Stimulated activated CD4-positive, alpha-beta T cell treated with anti-CD3 and anti-CD28 coated beads, Interleukin-2, amount 100 ng/mL, for 48 hours (primary cell): ENCODE measurements at regions not wholly inside any gene's neighbourhood (a gene's known extent, or its start where the extent isn't known, plus 50 kb on each side); places are given as distances from the start of the nearest gene placed in this dataset.
"Not testable (repeated sequence)": the region's sequence is repeated elsewhere in the genome, so short reads cannot be mapped to it uniquely, and the experiment has no call there.

ENCODE experiments used
- DNase-seq, 2 donors: peaks; one replicate each; pipeline ENCODE4 v3.0.0-alpha.2; 2020

GRCh38 chr2:144924827-144925226 lies 404.9 kb upstream of the ZEB2 start:
- no peak for DNase-seq

- DNase-seq, result no peak
These were observed 402.6 kb upstream of the ZEB2 start for GRCh38 chr2:144922519-144922918.

- DNase-seq, result no peak
These were observed 401.0 kb upstream of the ZEB2 start for GRCh38 chr2:144920755-144921530.

GRCh38 chr2:144914622-144915318 lies 394.9 kb upstream of the ZEB2 start:
- DNase-seq, result no peak

- DNase-seq, result no peak
These were observed 394.2 kb upstream of the ZEB2 start for GRCh38 chr2:144914113-144914512.

- DNase-seq, result no peak
These were observed 392.3 kb upstream of the ZEB2 start for GRCh38 chr2:144912206-144912605.

GRCh38 chr2:144905956-144906355 lies 386.0 kb upstream of the ZEB2 start:
- DNase-seq, result no peak

GRCh38 chr2:144904612-144905011 lies 384.7 kb upstream of the ZEB2 start:
- no peak for DNase-seq

- DNase-seq, result not testable (repeated sequence)
These were observed 383.1 kb upstream of the ZEB2 start for GRCh38 chr2:144903045-144903444.

GRCh38 chr2:144901386-144901785 lies 381.5 kb upstream of the ZEB2 start:
- DNase-seq, result not testable (repeated sequence)

- DNase-seq, result no peak
These were observed 376.4 kb upstream of the ZEB2 start for GRCh38 chr2:144896341-144896740.

GRCh38 chr2:144894612-144895599 lies 375.0 kb upstream of the ZEB2 start:
- DNase-seq, result no peak

- DNase-seq, result no peak
These were observed 373.5 kb upstream of the ZEB2 start for GRCh38 chr2:144893464-144893863.

GRCh38 chr2:144890828-144891227 lies 370.9 kb upstream of the ZEB2 start:
- no peak for DNase-seq

- DNase-seq, result no peak
These were observed 369.4 kb upstream of the ZEB2 start for GRCh38 chr2:144889348-144889747.

- no peak for DNase-seq
These were observed 366.9 kb upstream of the ZEB2 start for GRCh38 chr2:144886862-144887261.

GRCh38 chr2:144877893-144878292 lies 358.0 kb upstream of the ZEB2 start:
- no peak for DNase-seq

GRCh38 chr2:144876013-144876412 lies 356.1 kb upstream of the ZEB2 start:
- no peak for DNase-seq

- DNase-seq, result no peak
These were observed 355.5 kb upstream of the ZEB2 start for GRCh38 chr2:144875290-144875969.

GRCh38 chr2:144865670-144866069 lies 345.8 kb upstream of the ZEB2 start:
- no peak for DNase-seq

- DNase-seq, result no peak
These were observed 339.8 kb upstream of the ZEB2 start for GRCh38 chr2:144859716-144860115.

GRCh38 chr2:144858211-144858610 lies 338.3 kb upstream of the ZEB2 start:
- DNase-seq, result no peak

- no peak for DNase-seq
These were observed 334.7 kb upstream of the ZEB2 start for GRCh38 chr2:144854596-144854995.
